ACC112 (cell line): ENCODE measurements at regions not wholly inside any gene's neighbourhood (a gene's known extent, or its start where the extent isn't known, plus 50 kb on each side); places are given as distances from the start of the nearest gene placed in this dataset.

Experiments used
- H2AFZ ChIP-seq: fragments of 200-600 bp; sonication (generic); one replicate; pipeline ENCODE4 v1.6.0; 2017; ENCODE audit warnings: antibody characterized with exemption, low read length; ENCODE audit not compliant: unreplicated experiment
- H3K27ac ChIP-seq: fragments of 200-600 bp; sonication (generic); 2 replicates; pipeline ENCODE4 v1.5.1; 2014; ENCODE audit warnings: low read depth, mild to moderate bottlenecking, antibody characterized with exemption, low read length, moderate library complexity
- H3K27me3 ChIP-seq: fragments of 200-600 bp; sonication (generic); 2 replicates; pipeline ENCODE4 v1.6.1; 2014; ENCODE audit warnings: mild to moderate bottlenecking, antibody characterized with exemption, low read length, moderate library complexity, mixed read lengths; ENCODE audit not compliant: insufficient read depth
- H3K36me3 ChIP-seq: fragments of 200-600 bp; sonication (generic); 2 replicates; pipeline ENCODE4 v1.6.1; 2016; ENCODE audit warnings: mild to moderate bottlenecking, antibody characterized with exemption, low read length, moderate library complexity, mixed read lengths; ENCODE audit not compliant: insufficient read depth
- H3K4me1 ChIP-seq: fragments of 200-600 bp; sonication (generic); one replicate; pipeline ENCODE4 v1.6.1; 2016; ENCODE audit warnings: low read length, mixed read lengths; ENCODE audit not compliant: insufficient read depth, unreplicated experiment, control insufficient read depth
- H3K4me3 ChIP-seq: fragments of 200-600 bp; sonication (generic); 2 replicates; pipeline ENCODE4 v1.5.1; 2014; ENCODE audit warnings: mild to moderate bottlenecking, low read depth, low read length
- H3K79me2 ChIP-seq: fragments of 200-600 bp; sonication (generic); one replicate; pipeline ENCODE4 v1.6.0; 2016; ENCODE audit warnings: low read length; ENCODE audit not compliant: control insufficient read depth, unreplicated experiment, insufficient read depth

DNA sequence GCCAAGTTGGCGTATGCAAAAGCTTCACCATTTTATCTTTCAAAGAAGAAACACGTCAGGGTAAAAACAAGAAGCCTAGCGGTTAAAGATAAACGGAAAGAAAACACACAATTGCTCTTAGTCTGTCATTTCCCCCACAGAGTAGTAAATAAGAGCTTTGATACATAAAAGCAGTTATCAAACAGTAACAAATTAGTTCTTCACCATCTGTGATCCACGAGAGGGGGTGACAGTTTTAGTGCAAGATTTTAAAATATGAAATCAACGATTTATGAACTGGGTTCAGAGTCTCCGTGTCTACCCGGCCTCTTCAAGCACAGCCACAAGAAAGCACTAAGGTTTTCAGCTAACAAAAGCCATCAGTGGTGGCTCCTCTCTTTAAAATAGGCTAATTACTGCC, 703.9 kb upstream of the ID2 start:
- H3K27ac ChIP-seq, result no peak overlapping the region
- H3K27me3 ChIP-seq, result peaks cover 5% of the 10 kb centered on the region; the same call in 1 of the 2 replicates
- no peak overlapping the region for H2AFZ ChIP-seq
- H3K79me2 ChIP-seq, result no peaks in the 10 kb centered on the region
- H3K4me1 ChIP-seq, result no peaks in the 10 kb centered on the region
- no peak overlapping the region for H3K4me3 ChIP-seq
- no peaks in the 10 kb centered on the region for H3K36me3 ChIP-seq

- no peak overlapping the region for H2AFZ ChIP-seq
- no peaks in the 10 kb centered on the region for H3K79me2 ChIP-seq
- no peak overlapping the region for H3K4me3 ChIP-seq
- no peaks in the 10 kb centered on the region for H3K4me1 ChIP-seq
- H3K36me3 ChIP-seq, result no peaks in the 10 kb centered on the region
- H3K27ac ChIP-seq, result no peak overlapping the region
- H3K27me3 ChIP-seq, result no peaks in the 10 kb centered on the region
Measured at GRCh38 chr2:7982054-7982453, 699.8 kb upstream of the ID2 start.

DNA sequence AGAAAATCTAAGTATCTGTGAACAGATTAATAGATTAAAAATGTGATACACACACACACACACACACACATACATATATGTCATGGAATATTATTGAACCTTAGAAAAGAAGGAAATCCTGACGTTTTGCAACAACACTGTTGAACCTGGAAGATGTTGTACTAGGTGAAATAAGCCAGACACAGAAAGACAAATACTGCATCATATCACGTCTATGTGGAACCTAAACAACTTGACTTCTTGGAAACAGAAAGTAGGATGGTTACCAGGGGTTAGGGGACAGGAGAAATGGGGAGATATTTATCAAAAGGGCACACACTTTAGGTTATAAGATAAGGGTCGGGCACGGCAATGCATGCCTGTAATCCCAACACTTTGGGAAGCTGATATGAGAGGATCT, 698.4 kb upstream of the ID2 start:
- no peaks in the 10 kb centered on the region for H3K4me1 ChIP-seq
- H3K79me2 ChIP-seq, result no peaks in the 10 kb centered on the region
- H3K27me3 ChIP-seq, result no peaks in the 10 kb centered on the region
- H3K36me3 ChIP-seq, result no peaks in the 10 kb centered on the region
- H3K27ac ChIP-seq, result no peak overlapping the region
- no peak overlapping the region for H2AFZ ChIP-seq
- no peak overlapping the region for H3K4me3 ChIP-seq

DNA sequence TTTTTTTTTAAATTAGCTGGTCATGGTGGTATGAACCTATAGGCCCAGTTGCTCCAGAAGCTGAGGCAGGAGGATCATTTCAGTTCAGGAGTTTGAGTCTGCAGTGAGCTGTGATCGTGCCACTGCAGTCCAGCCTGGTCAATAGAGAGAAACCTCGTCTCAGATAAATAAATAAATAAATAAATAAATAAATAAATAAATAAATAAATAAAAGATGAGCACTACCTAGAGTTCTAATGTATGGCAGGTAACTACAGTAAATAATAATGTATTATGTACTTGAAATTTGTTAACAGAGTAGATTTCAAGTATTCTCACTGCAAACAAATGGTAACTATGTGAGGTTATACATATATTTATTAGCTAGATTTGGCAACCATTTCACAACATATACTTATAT, 697.9 kb upstream of the ID2 start:
- H3K27me3 ChIP-seq, result no peaks in the 10 kb centered on the region
- H3K4me1 ChIP-seq, result no peaks in the 10 kb centered on the region
- H2AFZ ChIP-seq, result no peak overlapping the region
- H3K4me3 ChIP-seq, result no peak overlapping the region
- H3K36me3 ChIP-seq, result no peaks in the 10 kb centered on the region
- no peaks in the 10 kb centered on the region for H3K79me2 ChIP-seq
- no peak overlapping the region for H3K27ac ChIP-seq

GRCh38 chr2:7984693-7985353, 697.0 kb upstream of the ID2 start:
- no peaks in the 10 kb centered on the region for H3K79me2 ChIP-seq
- H3K4me1 ChIP-seq, result no peaks in the 10 kb centered on the region
- H3K27me3 ChIP-seq, result no peaks in the 10 kb centered on the region
- H3K4me3 ChIP-seq, result no peak overlapping the region
- H2AFZ ChIP-seq, result no peak overlapping the region
- no peaks in the 10 kb centered on the region for H3K36me3 ChIP-seq
- no peak overlapping the region for H3K27ac ChIP-seq

DNA sequence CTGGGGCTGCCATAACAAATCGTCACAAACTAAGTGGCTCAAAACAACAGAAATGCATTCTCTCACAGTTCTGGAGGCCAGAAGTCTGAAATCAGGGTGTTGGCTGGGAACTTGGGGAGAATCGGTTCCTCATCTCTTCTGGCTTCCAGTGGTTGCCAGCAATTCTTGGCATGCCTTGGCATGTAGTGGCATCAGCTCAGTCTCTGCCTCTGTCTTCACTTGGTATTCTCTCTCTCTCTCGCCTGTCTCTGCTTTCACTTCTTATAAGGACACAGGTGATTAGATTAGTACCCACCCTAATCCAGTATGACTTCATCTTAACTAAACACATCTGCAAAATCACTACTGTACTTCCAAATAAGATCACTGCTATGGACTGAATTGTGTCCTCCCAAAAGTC, 695.4 kb upstream of the ID2 start:
- H3K79me2 ChIP-seq, result no peaks in the 10 kb centered on the region
- no peak overlapping the region for H2AFZ ChIP-seq
- no peak overlapping the region for H3K27ac ChIP-seq
- H3K4me1 ChIP-seq, result no peaks in the 10 kb centered on the region
- no peak overlapping the region for H3K4me3 ChIP-seq
- no peaks in the 10 kb centered on the region for H3K36me3 ChIP-seq
- no peaks in the 10 kb centered on the region for H3K27me3 ChIP-seq

DNA sequence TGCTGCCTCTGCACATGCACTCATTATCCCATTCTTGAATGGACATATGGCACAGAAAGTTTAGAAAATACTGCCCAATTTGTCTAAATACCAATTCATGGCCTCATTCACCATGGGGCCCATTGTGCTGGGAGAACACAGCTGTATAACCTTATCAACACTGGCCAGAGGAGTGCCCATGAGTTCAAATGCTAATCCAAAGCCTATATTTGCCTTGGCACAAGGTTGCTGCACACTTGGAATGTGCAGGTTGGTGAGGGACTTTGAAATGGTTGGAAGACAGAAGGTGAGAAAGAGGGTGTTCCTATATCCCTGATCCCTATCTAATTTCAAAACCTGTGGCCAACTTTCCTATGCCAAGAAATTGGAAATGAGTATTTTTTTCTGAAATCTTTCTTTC, 693.9 kb upstream of the ID2 start:
- Histone ChIP-seq H3K4me1 (no peaks in the 10 kb centered on the region), H2AFZ (no peak overlapping the region), H3K79me2 (no peaks in the 10 kb centered on the region), H3K27ac (no peak overlapping the region), H3K36me3 (no peaks in the 10 kb centered on the region), H3K27me3 (no peaks in the 10 kb centered on the region), H3K4me3 (no peak overlapping the region)

DNA sequence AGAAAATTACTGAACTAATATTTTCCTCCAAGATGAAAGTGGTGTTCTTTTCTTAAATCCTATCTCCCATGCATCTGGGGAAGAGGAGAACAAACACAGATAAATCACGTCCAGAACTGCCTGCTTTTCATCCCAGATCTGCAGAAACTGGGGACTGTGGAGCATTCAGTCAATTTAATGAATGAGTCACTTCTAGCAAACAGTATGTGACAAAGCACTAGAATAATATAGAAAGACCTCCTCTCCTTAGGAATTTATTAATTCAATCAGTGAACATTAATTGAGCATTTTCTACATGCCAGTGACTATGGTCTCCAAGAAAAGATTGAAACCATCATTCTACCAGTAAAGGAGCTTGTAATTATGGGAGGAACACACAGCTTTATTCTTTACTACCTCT, 693.4 kb upstream of the ID2 start:
- no peaks in the 10 kb centered on the region for H3K27me3 ChIP-seq
- H3K36me3 ChIP-seq, result no peaks in the 10 kb centered on the region
- no peak overlapping the region for H3K4me3 ChIP-seq
- H3K79me2 ChIP-seq, result no peaks in the 10 kb centered on the region
- H2AFZ ChIP-seq, result no peak overlapping the region
- H3K4me1 ChIP-seq, result no peaks in the 10 kb centered on the region
- no peak overlapping the region for H3K27ac ChIP-seq

DNA sequence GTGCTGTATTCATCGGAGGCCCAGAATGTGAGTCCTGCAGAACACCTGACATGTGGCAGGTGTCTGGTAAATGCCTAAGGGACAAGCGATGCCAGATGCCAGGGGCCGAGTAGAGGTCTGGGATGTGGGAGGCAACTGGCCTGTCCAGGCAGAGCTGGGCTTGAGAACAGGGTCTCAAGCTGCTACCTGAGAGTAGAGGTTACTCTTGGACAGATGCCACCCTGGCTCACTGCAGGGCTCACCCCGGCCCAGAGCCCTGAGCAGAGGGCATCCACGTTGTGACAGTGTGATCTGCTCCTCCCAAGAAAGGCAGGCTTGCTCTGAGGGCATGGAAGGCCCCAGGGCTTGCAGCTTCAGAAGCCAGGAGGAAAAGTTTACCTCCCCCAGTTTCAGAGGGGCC, 692.0 kb upstream of the ID2 start:
- Histone ChIP-seq H3K4me1 (no peaks in the 10 kb centered on the region), H3K36me3 (no peaks in the 10 kb centered on the region), H2AFZ (no peak overlapping the region), H3K4me3 (no peak overlapping the region), H3K79me2 (no peaks in the 10 kb centered on the region), H3K27me3 (no peaks in the 10 kb centered on the region), H3K27ac (no peak overlapping the region)

GRCh38 chr2:7992612-7993602, 688.9 kb upstream of the ID2 start:
- Histone ChIP-seq H3K27ac (no peak overlapping the region), H3K4me1 (no peaks in the 10 kb centered on the region), H3K4me3 (no peak overlapping the region), H2AFZ (no peak overlapping the region), H3K36me3 (no peaks in the 10 kb centered on the region), H3K79me2 (no peaks in the 10 kb centered on the region), H3K27me3 (no peaks in the 10 kb centered on the region)
